Suppressor macrophage treated with lipopolysaccharide for 4 hours (primary cell): ENCODE measurements at regions not wholly inside any gene's neighbourhood (a gene's known extent, or its start where the extent isn't known, plus 50 kb on each side); places are given as distances from the start of the nearest gene placed in this dataset.
A peak's percentile ranks its signal among the peaks of the same experiment; 100 is the strongest.

Source experiments
- DNase-seq: peaks from one replicate; pipeline ENCODE4 v3.0.0-alpha.2; 2020

DNA sequence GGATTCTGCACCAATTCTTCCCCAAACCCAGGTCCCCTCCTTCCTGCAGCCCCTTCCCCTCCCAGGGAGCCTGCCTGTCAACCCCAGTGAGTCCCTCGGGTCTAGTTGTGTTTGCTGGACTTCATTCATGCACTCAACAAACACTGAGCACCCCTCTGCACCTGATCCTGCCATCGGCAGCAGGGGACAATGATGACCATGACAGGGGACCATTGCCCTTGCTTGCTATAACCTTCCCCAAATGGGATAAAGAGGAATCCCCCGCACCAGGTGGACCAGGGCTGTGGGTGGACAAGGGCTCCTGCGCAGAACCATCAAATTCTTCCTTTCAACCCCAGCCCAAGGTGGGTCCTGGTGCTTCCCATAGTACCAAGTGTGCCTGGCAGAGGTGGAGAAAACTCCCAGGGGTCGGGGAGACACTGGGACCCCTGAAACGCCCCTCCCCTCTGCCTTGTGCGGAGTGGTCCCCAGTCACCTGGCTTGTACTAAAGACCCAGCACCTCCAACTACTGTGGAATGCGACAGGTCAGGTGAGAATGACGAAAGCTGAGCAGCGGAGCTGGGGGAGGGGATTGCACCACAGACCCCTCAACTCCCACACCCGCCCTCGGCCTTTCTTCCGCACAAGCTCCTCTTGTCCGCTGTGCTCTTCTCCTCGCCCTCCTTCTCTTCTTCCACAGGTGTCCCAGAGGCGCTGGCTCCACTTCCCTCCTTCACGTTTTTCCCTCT lies 119.9 kb upstream of the ZNF217 start:
- DNase-seq: no peak

DNA sequence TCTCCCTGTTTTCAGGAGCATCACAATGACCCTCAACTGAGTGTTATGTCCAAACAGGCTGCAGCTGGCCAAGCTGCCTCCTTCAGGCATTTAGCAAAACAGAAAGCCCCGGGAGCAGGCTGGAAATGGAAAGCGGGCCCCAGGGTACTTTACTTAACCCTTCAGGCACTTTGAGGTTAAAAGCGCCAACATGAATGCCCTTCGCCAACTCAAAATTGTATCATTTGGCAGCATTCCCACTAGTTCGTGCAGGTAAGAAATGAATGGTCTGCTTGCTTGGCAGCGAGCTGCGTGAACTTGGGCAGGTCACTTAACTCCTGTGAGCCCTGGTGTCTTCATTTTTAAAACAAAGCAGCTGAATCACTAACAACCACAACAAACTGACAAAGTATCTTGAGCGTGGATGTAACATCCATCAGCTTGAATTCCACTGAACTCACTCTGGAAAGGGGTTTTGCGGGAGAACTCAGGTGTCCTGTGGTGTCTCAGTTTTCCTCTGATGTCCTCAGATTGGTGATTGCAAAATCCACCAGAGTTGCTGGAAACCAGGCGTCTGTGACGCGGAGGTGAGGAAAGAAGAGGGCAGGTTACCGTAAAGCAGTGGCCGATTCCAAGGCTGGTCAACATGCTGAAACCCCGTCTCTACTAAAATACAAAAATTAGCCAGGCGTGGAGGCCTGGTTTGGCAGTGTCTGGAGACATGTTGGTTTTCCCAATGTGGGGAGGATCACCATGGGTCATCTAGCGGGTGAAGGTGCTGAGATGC lies 118.8 kb upstream of the ZNF217 start:
- DNase-seq: no peak

GRCh38 chr20:53711333-53712211 lies 117.9 kb upstream of the ZNF217 start:
- no peak for DNase-seq

GRCh38 chr20:53708129-53708968 lies 114.7 kb upstream of the ZNF217 start:
- peak; percentile 59 for DNase-seq

DNA sequence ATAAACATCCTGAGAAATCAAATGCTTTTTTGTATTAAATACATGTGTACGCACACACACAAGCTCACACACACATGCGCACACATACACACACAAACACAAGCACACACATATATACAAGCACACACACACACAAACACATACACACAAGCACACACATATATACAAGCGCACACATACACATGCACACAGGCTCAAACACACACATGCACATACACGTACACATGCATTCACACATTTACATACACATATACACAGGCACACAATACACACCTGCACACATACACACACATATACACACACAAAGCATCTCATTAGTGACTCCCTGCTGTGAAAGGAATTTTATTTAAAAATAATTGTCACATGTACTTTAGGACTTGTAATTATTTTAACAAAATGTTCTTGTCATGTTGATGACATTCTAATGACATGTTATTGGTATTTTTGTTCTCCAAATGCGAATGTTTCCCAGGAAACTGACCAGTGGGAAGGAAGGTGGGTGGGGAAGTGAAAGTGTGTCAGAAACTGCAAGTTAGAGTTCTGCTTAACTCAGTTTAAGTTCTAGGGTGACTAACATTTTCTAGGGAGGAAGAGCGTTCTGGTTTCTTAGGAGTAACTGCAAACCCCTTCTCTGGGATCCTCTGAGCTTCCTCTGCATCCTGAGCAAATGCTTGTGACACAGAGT lies 113.9 kb upstream of the ZNF217 start:
- peak; percentile 88 for DNase-seq

- no peak for DNase-seq
Measured at GRCh38 chr20:53706466-53707370, 113.1 kb upstream of the ZNF217 start.

DNA sequence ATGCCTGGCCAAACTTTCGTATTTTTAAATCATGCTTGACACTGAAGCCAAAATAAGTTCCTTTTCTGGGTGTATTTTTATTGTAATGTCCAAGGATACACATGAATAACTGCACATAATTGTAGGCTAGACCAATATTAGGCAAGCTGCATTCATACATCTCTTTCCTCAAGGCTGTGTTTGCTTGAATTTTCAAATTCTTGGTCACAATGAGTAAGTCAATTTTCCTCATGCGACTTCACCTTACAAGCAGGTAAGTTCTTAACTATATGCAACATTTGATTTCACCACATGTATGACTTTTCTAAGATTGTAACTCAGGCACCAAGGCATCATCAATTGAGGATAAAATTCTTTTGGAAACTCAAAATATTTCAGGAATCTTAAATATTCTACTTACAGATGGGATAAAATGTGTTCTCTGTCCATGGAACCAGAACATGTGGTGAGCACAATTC lies 112.4 kb upstream of the ZNF217 start:
- DNase-seq: no peak

GRCh38 chr20:53702617-53703016 lies 109.0 kb upstream of the ZNF217 start:
- DNase-seq: no peak

- no peak for DNase-seq
Measured at GRCh38 chr20:53699906-53700305, 106.3 kb upstream of the ZNF217 start.

- DNase-seq: no peak
Measured at GRCh38 chr20:53699085-53699674, 105.5 kb upstream of the ZNF217 start.

GRCh38 chr20:53698371-53698978 lies 104.8 kb upstream of the ZNF217 start:
- DNase-seq: peak; percentile 71

DNA sequence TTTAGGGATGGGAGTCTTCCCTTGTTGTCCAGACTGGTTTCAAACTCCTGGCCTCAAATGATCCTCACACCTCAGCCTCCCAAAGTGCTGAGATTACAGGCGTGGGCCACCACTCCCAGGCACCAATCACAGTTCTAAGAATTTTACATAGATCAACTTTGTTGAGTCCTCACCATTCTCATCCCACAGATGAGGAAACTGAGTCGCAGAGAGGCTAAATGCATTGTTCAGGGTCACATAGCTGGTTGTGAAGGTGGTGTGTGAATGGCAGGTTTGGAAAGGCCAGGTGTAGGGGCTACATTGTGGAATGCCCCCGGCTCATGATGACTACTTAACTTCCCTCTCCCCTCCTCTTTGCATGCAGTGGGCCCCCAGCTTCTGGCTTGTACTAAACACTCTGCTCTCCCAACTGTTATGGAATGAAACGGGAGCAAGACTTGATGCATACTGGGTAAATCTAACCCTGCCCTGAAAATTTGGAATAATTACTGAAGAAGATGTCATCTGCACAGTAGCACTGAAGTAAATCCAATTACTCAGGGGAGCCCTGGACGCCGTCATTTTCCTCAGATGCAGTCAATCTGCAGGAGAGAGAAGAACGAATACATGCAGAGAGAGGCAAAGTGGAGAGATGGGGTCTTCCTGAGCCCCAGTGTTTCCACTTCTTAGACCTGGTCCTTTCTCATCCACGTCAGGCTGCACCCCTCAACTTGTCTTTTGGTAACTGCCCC lies 102.3 kb upstream of the ZNF217 start:
- DNase-seq: no peak

DNA sequence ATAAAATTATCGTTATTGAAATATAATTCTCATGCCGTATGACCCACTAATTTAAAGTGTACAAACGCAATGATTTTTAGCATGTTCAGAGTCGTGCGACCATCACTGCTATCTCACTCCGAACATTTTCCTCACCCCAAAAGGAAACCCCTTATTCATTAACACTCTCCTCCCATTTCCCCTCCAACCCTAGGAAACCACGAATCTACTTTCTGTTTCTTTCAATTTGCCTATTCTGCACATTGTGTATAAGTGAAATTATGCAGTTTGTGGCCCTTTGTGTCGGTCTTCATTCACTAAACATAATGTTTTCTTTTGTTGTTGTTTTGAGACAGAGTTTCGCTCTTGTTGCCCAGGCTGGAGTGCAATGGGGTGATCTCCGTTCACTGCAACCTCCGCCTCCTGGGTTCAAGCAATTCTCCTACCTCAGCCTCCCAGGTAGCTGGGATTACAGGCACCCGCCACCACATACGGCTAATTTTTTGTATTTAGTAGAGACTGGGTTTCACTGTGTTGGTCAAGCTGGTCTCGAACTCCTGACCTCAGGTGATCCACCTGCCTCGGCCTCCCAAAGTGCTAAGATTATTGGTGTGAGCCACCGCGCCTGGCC lies 99.7 kb upstream of the ZNF217 start:
- DNase-seq: peak; percentile 40

GRCh38 chr20:53692465-53693067 lies 98.9 kb upstream of the ZNF217 start:
- peak; percentile 82 for DNase-seq

- DNase-seq: no peak
Measured at GRCh38 chr20:53691811-53692192, 98.2 kb upstream of the ZNF217 start.

DNA sequence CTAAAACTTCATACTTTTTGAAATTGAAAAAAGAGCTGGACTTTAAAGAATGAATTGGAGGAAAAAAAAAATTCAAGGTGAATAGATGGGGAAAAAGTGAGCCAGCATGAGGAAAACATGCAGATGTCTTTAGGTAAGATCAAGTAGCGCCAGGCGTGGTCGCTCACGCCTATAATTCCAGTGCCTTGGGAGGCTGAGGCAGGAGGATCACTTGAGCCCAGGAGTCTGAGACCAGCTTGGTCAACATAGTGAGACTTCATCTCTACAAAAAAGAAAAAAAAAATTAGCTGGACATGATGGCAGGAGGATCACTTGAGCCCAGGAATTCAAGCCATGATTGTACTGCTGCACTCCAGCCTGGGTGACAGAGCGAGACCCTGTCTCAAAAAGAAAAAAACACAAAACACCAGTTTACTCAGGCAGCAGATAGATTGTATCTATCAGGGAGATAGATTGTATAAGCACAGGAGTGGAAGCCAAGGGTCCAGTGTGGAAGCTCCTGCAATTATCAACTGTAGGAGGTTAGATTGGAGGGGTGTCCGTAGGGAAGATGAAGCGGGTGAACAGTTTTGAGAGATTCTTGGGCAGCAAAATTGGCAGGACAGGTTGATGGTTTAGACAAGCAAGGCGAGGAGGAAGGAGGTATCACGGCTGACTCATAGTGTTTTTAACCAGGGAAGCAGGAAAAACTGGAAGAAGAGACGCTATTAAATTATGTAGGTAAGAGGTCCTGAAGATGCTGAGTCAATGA lies 97.6 kb upstream of the ZNF217 start:
- DNase-seq: no peak

GRCh38 chr20:53688085-53688484 lies 94.4 kb upstream of the ZNF217 start:
- DNase-seq: no peak
